PC-3 (cell line): ENCODE measurements at regions not wholly inside any gene's neighbourhood (a gene's known extent, or its start where the extent isn't known, plus 50 kb on each side); places are given as distances from the start of the nearest gene placed in this dataset.

Experiments
- EZH2 ChIP-seq: fragments of 300-600 bp; sonication (generic); IDR thresholded peaks from one replicate; pipeline ENCODE4 v1.6.1; 2017; ENCODE audit warnings: antibody characterized with exemption, mild to moderate bottlenecking, low read length; ENCODE audit not compliant: unreplicated experiment
- EZH2phosphoT487 ChIP-seq: fragments of 300-600 bp; sonication (generic); IDR thresholded peaks from 2 replicates; pipeline ENCODE4 v1.6.1; 2018; ENCODE audit warnings: mild to moderate bottlenecking, antibody characterized with exemption, low read length, borderline replicate concordance
- TF ChIP-seq, protein P1 (sequence below): fragments of 300-600 bp; sonication (generic); conservative IDR thresholded peaks from 2 replicates; pipeline ENCODE4 v1.5.1; 2017; ENCODE audit warnings: antibody characterized with exemption, low read depth, mild to moderate bottlenecking, low read length

DNA sequence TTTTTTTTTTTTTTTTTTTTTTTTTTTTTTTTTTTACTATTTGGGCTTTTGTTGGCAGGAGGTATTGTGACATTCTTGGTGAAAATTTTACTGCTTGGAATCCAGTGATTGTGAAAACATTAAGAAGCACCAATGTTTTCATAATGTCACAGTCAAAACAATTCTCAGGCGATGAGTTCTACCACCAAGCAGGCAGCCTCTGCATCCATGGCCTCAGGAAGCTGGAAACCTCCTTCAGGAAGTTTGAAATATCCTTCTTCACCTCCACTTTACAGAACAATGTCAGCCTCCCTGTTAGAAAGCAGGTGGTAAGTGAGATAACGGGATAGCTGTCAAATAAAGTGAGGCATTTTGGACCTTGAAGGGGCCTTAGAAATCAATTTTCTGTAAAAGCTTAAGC, 98.3 kb downstream of the MEX3B start:
- TF ChIP-seq, protein P1, sequence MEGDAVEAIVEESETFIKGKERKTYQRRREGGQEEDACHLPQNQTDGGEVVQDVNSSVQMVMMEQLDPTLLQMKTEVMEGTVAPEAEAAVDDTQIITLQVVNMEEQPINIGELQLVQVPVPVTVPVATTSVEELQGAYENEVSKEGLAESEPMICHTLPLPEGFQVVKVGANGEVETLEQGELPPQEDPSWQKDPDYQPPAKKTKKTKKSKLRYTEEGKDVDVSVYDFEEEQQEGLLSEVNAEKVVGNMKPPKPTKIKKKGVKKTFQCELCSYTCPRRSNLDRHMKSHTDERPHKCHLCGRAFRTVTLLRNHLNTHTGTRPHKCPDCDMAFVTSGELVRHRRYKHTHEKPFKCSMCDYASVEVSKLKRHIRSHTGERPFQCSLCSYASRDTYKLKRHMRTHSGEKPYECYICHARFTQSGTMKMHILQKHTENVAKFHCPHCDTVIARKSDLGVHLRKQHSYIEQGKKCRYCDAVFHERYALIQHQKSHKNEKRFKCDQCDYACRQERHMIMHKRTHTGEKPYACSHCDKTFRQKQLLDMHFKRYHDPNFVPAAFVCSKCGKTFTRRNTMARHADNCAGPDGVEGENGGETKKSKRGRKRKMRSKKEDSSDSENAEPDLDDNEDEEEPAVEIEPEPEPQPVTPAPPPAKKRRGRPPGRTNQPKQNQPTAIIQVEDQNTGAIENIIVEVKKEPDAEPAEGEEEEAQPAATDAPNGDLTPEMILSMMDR = no peak
- no peak for TF ChIP-seq EZH2phosphoT487
- TF ChIP-seq EZH2 = no peak
